Osteoblast (primary cell): ENCODE measurements at regions not wholly inside any gene's neighbourhood (a gene's known extent, or its start where the extent isn't known, plus 50 kb on each side); places are given as distances from the start of the nearest gene placed in this dataset.

Source experiments
- DNase-seq: peaks from one replicate; pipeline ENCODE4 v3.0.0; 2011; ENCODE audit warnings: low spot score, mixed read lengths; ENCODE audit not compliant: insufficient read length; ENCODE audit errors: missing footprints
- H2AFZ ChIP-seq: 2 replicates; pipeline ENCODE4 v1.6.0; 2011; ENCODE audit warnings: mild to moderate bottlenecking, low read length
- H3K27ac ChIP-seq: 2 replicates; pipeline ENCODE4 v1.5.1; 2011; ENCODE audit warnings: mild to moderate bottlenecking, low read depth, low read length, moderate library complexity
- H3K27me3 ChIP-seq: 2 replicates; pipeline ENCODE4 v1.6.0; 2012; ENCODE audit warnings: mild to moderate bottlenecking, control low read depth, inconsistent platforms, low read length, moderate library complexity; ENCODE audit not compliant: insufficient read depth
- H3K36me3 ChIP-seq: 2 replicates; pipeline ENCODE4 v1.5.1; 2011; ENCODE audit warnings: mild to moderate bottlenecking, low read length, control low read depth, moderate library complexity; ENCODE audit not compliant: insufficient read depth
- H3K4me1 ChIP-seq: 2 replicates; pipeline ENCODE4 v1.5.1; 2011; ENCODE audit warnings: mild to moderate bottlenecking, low read length, control low read depth, moderate library complexity; ENCODE audit not compliant: insufficient read depth
- H3K4me2 ChIP-seq: 2 replicates; pipeline ENCODE4 v1.6.0; 2011; ENCODE audit warnings: mild to moderate bottlenecking, low read length; ENCODE audit not compliant: insufficient read depth
- H3K4me3 ChIP-seq: fragments of 200-600 bp; sonication (generic); 3 replicates; pipeline ENCODE4 v1.5.1; 2012; ENCODE audit warnings: mild to moderate bottlenecking, low read length, inconsistent platforms; ENCODE audit not compliant: insufficient read depth
- H3K79me2 ChIP-seq: 2 replicates; pipeline ENCODE4 v1.6.0; 2012; ENCODE audit warnings: mild to moderate bottlenecking, low read length, control low read depth, inconsistent platforms; ENCODE audit not compliant: insufficient read depth
- H3K9me3 ChIP-seq: 2 replicates; pipeline ENCODE4 v1.5.1; 2011; ENCODE audit warnings: low read depth, low read length, control low read depth
- H4K20me1 ChIP-seq: 2 replicates; pipeline ENCODE4 v1.6.0; 2012; ENCODE audit warnings: mild to moderate bottlenecking, low read length, control low read depth; ENCODE audit not compliant: insufficient read depth
- TF ChIP-seq, protein P1 (sequence below): IDR thresholded peaks from 2 replicates; pipeline ENCODE4 v1.5.1; 2011; ENCODE audit warnings: mild to moderate bottlenecking, low read depth, low read length, moderate library complexity; ENCODE audit errors: extremely low read depth

- no peaks in the 10 kb centered on the region for H4K20me1 ChIP-seq
- H3K79me2 ChIP-seq, result no peaks in the 10 kb centered on the region
- H3K4me2 ChIP-seq, result no peak overlapping the region
- TF ChIP-seq, protein P1, sequence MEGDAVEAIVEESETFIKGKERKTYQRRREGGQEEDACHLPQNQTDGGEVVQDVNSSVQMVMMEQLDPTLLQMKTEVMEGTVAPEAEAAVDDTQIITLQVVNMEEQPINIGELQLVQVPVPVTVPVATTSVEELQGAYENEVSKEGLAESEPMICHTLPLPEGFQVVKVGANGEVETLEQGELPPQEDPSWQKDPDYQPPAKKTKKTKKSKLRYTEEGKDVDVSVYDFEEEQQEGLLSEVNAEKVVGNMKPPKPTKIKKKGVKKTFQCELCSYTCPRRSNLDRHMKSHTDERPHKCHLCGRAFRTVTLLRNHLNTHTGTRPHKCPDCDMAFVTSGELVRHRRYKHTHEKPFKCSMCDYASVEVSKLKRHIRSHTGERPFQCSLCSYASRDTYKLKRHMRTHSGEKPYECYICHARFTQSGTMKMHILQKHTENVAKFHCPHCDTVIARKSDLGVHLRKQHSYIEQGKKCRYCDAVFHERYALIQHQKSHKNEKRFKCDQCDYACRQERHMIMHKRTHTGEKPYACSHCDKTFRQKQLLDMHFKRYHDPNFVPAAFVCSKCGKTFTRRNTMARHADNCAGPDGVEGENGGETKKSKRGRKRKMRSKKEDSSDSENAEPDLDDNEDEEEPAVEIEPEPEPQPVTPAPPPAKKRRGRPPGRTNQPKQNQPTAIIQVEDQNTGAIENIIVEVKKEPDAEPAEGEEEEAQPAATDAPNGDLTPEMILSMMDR, result no peak
- no peak overlapping the region for H3K27ac ChIP-seq
- H3K4me1 ChIP-seq, result no peaks in the 10 kb centered on the region
- H2AFZ ChIP-seq, result no peak overlapping the region
- H3K36me3 ChIP-seq, result no peaks in the 10 kb centered on the region
- DNase-seq, result no peak
- H3K9me3 ChIP-seq, result no peaks in the 10 kb centered on the region
- no peak overlapping the region for H3K4me3 ChIP-seq
- H3K27me3 ChIP-seq, result no peaks in the 10 kb centered on the region
These were observed 294.8 kb upstream of the TMPO start for GRCh38 chr12:98220636-98221035.

DNA sequence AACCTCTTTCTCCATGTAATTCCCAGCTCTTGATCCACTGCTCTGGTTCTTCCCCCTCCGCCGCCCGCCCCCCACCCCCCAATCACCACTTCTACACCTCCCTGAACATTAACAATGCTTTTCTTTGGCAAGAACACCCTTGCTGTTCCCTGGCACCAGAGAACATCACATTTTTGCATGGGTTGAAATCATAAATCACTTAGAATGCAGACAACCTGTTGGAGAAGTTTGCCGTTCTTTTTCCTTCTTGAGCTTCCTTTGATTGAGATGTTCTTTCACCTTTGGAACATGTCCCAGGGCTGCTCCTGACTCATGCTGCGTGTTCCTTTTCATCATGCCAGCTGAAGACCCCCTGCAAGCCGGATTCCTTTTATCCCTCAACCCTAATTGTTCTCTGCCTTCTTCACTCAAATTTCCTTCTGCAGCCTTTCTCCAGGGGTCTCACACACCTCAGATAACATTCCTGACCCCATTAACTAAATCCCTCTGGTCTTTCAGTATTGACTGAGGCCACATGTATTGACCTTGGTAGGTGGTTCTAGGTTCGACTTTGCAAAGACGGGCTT lies 294.1 kb upstream of the TMPO start:
- Histone ChIP-seq H3K4me1 (no peaks in the 10 kb centered on the region), H3K36me3 (no peaks in the 10 kb centered on the region), H3K27me3 (no peaks in the 10 kb centered on the region), H4K20me1 (no peaks in the 10 kb centered on the region), H3K9me3 (no peaks in the 10 kb centered on the region), H3K79me2 (no peaks in the 10 kb centered on the region), H3K4me2 (no peak overlapping the region), H3K4me3 (no peak overlapping the region), H2AFZ (no peak overlapping the region), H3K27ac (no peak overlapping the region)
- TF ChIP-seq, protein P1, result no peak
- DNase-seq, result no peak

DNA sequence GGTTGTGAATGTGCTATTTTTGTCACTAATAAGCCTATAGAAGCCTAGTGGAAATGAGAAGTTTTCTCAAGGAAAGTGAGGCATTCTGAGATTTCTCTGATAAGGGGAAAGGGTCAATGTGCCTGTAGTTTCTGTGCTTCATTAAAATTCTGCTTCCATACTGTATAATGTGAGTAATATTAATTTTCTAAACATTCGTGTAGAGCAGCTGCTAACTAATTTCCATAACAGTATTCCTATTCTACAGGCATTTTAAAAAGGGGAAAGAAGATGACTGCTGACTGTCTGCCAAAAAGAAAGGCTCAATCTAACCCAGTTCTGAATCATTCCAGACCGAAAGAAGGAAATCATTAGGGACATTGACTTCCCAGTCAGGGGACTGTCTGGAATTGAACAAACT lies 293.3 kb upstream of the TMPO start:
- Histone ChIP-seq H3K9me3 (no peaks in the 10 kb centered on the region), H3K79me2 (no peaks in the 10 kb centered on the region), H3K4me2 (no peak overlapping the region), H2AFZ (no peak overlapping the region), H4K20me1 (no peaks in the 10 kb centered on the region), H3K4me3 (no peak overlapping the region), H3K27me3 (no peaks in the 10 kb centered on the region), H3K36me3 (no peaks in the 10 kb centered on the region), H3K27ac (no peak overlapping the region), H3K4me1 (no peaks in the 10 kb centered on the region)
- DNase-seq, result no peak
- TF ChIP-seq, protein P1, result no peak

DNA sequence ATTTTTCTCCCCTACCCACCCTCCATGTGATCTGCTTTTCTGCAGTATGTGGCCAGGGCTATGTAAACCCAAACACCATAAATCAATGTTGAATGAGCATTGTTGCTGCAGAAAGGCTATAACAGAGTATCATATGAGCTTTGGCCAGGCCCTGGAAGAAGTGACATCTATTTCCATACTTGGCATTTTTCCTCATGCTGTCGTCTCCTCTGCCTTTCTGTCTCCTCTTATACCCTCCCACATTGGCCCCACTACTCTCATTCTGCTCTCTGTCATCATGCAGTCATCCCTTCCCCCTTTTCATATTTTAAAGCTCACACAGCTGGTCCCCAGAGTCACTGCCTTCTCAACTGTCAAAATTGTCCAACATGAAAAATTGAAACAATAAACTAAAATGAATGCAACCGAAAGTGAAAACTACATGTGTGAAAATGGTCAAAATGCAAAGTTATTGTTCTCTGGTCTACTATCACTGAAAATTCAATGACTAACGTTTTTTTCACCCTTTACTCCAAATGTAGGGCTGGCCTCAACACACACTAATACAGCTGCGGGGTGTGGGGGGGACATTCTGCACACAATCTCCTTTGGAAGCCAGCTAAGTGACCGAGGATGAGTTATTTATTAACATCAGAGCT lies 290.7 kb upstream of the TMPO start:
- H4K20me1 ChIP-seq, result no peaks in the 10 kb centered on the region
- H3K79me2 ChIP-seq, result no peaks in the 10 kb centered on the region
- H3K27ac ChIP-seq, result no peak overlapping the region
- no peak overlapping the region for H3K4me2 ChIP-seq
- no peaks in the 10 kb centered on the region for H3K36me3 ChIP-seq
- H3K27me3 ChIP-seq, result no peaks in the 10 kb centered on the region
- no peak for DNase-seq
- H3K4me3 ChIP-seq, result no peak overlapping the region
- no peaks in the 10 kb centered on the region for H3K9me3 ChIP-seq
- no peak overlapping the region for H2AFZ ChIP-seq
- TF ChIP-seq, protein P1, result no peak
- H3K4me1 ChIP-seq, result no peaks in the 10 kb centered on the region
